ENCODE measurements at regions not wholly inside any gene's neighbourhood (a gene's known extent, or its start where the extent isn't known, plus 50 kb on each side); places are given as distances from the start of the nearest gene placed in this dataset.

GRCh38 chr13:105432438-105432837, 1103.0 kb downstream of the EFNB2 start:
- WGBS, 2 experiments (ENCODE audit: extremely low coverage in 1 of 2, insufficient coverage in 1 of 2, insufficient read length in 1 of 2, insufficient replicate concordance in 2 of 2, low coverage in 1 of 2, low lambda C conversion rate in 2 of 2, missing lambda C conversion rate in 1 of 2) = 84% methylated on average over 2 of the region's 2 CpGs; no CpG with 5 or more reads in 1 of the 2 experiments
- H2BK5ac ChIP-seq (ENCODE audit: low read depth, low read length) = no peak overlapping the region

More at GRCh38 chr13:105432438-105432837, 1103.0 kb downstream of the EFNB2 start:
- DNase-seq (ENCODE audit: low read depth in 1 of 2, low spot score in 2 of 2) = no peak
- H2BK120ac ChIP-seq (replicated peaks; ENCODE audit: low read depth, low read length) = no peak overlapping the region
- no peak overlapping the region for H4K8ac ChIP-seq (ENCODE audit: extremely low read depth, insufficient read depth, low read length)
- no peak overlapping the region for H3K18ac ChIP-seq (ENCODE audit: extremely low read depth, low read length)
- H3K79me1 ChIP-seq (ENCODE audit: low read depth, low read length) = no peaks in the 10 kb centered on the region
- CTCF ChIA-PET (ENCODE audit: partially characterized antibody) = no interaction called here
- no peak overlapping the region for H3K9ac ChIP-seq (replicated peaks in 1 of 4; ENCODE audit: extremely low read depth in 1 of 4, low read depth in 3 of 4, low read length in 3 of 4)
- H3K9me3 ChIP-seq (ENCODE audit: insufficient read depth in 2 of 2, low read depth in 1 of 2, low read length in 1 of 2) = no peaks in the 10 kb centered on the region
- H3K79me2 ChIP-seq (ENCODE audit: control insufficient read depth in 1 of 2, insufficient read depth in 2 of 2, low read length in 2 of 2) = no peaks in the 10 kb centered on the region
- H3K27me3 ChIP-seq (replicated peaks in 1 of 4; ENCODE audit: control insufficient read depth in 3 of 4, extremely low read depth in 1 of 4, insufficient read depth in 3 of 4, low read length in 3 of 4) = no peaks in the 10 kb centered on the region
- no peak overlapping the region for H2BK12ac ChIP-seq (ENCODE audit: low read depth, low read length)
- H2BK15ac ChIP-seq (ENCODE audit: low read length) = no peak overlapping the region
- H3K36me3 ChIP-seq (ENCODE audit: control insufficient read depth in 2 of 4, insufficient read depth in 4 of 4, low read length in 3 of 4) = no peaks in the 10 kb centered on the region
- no peaks in the 10 kb centered on the region for H4K20me1 ChIP-seq (replicated peaks in 1 of 2; ENCODE audit: control insufficient read depth in 1 of 2, insufficient read depth in 2 of 2, low read length in 2 of 2)
- no peak overlapping the region for H3K27ac ChIP-seq (ENCODE audit: low read depth, low read length)
- H3K4me1 ChIP-seq (replicated peaks in 1 of 4; ENCODE audit: control insufficient read depth in 3 of 4, insufficient read depth in 4 of 4, low read length in 3 of 4) = no peaks in the 10 kb centered on the region
- no peak overlapping the region for H3K14ac ChIP-seq (ENCODE audit: insufficient read length)
- POLR2A ChIA-PET (ENCODE audit: partially characterized antibody) = no interaction called here
- no peak overlapping the region for H3K56ac ChIP-seq (replicated peaks; ENCODE audit: insufficient read length, low read depth, low read length)
- H3K4me2 ChIP-seq (ENCODE audit: insufficient read depth in 1 of 2, low read depth in 2 of 2, low read length in 2 of 2) = no peak overlapping the region
- no peak overlapping the region for H4K91ac ChIP-seq (replicated peaks; ENCODE audit: insufficient read length, low read length)
- no peaks in the 10 kb centered on the region for H3K23me2 ChIP-seq (ENCODE audit: low read depth, low read length)
- H2AFZ ChIP-seq (ENCODE audit: low read length) = no peak overlapping the region
- no peak overlapping the region for H3K23ac ChIP-seq (ENCODE audit: insufficient read length)
- H4K5ac ChIP-seq (ENCODE audit: insufficient read length, low read depth, low read length) = no peak overlapping the region
- no peak overlapping the region for H3K4me3 ChIP-seq (ENCODE audit: extremely low read depth in 1 of 4, insufficient read depth in 2 of 4, low read depth in 3 of 4, low read length in 4 of 4)
- H2AK5ac ChIP-seq (ENCODE audit: low read depth, low read length) = no peak overlapping the region
- no peak for FAIRE-seq
- H3K4ac ChIP-seq (replicated peaks; ENCODE audit: insufficient read length, low read depth, low read length) = no peak overlapping the region
- no peak overlapping the region for H2BK20ac ChIP-seq (ENCODE audit: low read length)
- TF ChIP-seq ASH2L (IDR thresholded peaks at IDR 0.05; ENCODE audit: low read length) (no peak), TBP (IDR thresholded peaks at IDR 0.05; ENCODE audit: low read depth, low read length) (no peak), RAD21 (IDR thresholded peaks at IDR 0.05 in 1 of 2, conservative IDR thresholded peaks at IDR 0.05 in 1 of 2; ENCODE audit: low read depth in 2 of 2, low read length in 2 of 2) (no peak), CBX5 (IDR thresholded peaks at IDR 0.05; ENCODE audit: low read depth, low read length) (no peak), CHD1 (IDR thresholded peaks at IDR 0.05; ENCODE audit: low read depth, low read length) (no peak), HDAC6 (IDR thresholded peaks at IDR 0.05; ENCODE audit: low read depth, low read length) (no peak), PHF8 (conservative IDR thresholded peaks at IDR 0.05; ENCODE audit: low read depth, low read length) (no peak), ATF2 (IDR thresholded peaks at IDR 0.05; ENCODE audit: low read length) (no peak), RBBP5 (IDR thresholded peaks at IDR 0.05; ENCODE audit: borderline replicate concordance, low read depth, low read length) (no peak)
